WI38 (cell line): ENCODE measurements at regions not wholly inside any gene's neighbourhood (a gene's known extent, or its start where the extent isn't known, plus 50 kb on each side); places are given as distances from the start of the nearest gene placed in this dataset.

Experiments used
- H3K4me3 ChIP-seq: 2 replicates; pipeline ENCODE4 v1.5.1; 2011; ENCODE audit warnings: low read depth, mild to moderate bottlenecking, control low read depth, low read length
- CTCF ChIP-seq: IDR thresholded peaks from 2 replicates; pipeline ENCODE4 v1.5.1; 2012; ENCODE audit warnings: low read depth, mild to moderate bottlenecking, control low read depth, low read length

- no peak for TF ChIP-seq CTCF
- no peak overlapping the region for H3K4me3 ChIP-seq
These were observed 58.2 kb upstream of the BET1 start for GRCh38 chr7:94062372-94062771.

- no peak overlapping the region for H3K4me3 ChIP-seq
- no peak for TF ChIP-seq CTCF
These were observed 60.5 kb upstream of the BET1 start for GRCh38 chr7:94064541-94065191.

- no peak for TF ChIP-seq CTCF
- H3K4me3 ChIP-seq = no peak overlapping the region
These were observed 62.9 kb upstream of the BET1 start for GRCh38 chr7:94067047-94067446.

- H3K4me3 ChIP-seq = no peak overlapping the region
- no peak for TF ChIP-seq CTCF
These were observed 63.4 kb upstream of the BET1 start for GRCh38 chr7:94067506-94067905.

GRCh38 chr7:94069162-94069739 is 65.1 kb upstream of the BET1 start:
- TF ChIP-seq CTCF = no peak
- no peak overlapping the region for H3K4me3 ChIP-seq

DNA sequence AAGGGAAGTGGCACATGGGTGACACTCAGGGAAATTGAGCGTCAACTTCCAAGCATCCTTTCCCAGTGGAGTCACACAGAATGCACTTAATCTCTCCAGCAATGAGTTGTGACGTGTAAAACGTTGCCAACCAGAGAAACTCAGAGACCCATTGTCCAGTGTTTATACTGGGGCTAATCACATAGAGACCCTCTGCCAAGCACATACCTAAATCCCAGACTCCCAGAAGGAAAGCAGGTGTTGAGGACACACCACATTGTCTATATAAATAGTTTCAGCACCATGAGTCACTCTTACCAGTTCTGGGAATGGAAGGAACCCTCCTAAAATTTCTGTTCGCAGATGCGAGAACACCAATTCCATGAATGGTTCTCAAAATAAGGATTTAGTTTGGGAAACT is 76.4 kb upstream of the BET1 start:
- TF ChIP-seq CTCF = no peak
- H3K4me3 ChIP-seq = no peak overlapping the region

DNA sequence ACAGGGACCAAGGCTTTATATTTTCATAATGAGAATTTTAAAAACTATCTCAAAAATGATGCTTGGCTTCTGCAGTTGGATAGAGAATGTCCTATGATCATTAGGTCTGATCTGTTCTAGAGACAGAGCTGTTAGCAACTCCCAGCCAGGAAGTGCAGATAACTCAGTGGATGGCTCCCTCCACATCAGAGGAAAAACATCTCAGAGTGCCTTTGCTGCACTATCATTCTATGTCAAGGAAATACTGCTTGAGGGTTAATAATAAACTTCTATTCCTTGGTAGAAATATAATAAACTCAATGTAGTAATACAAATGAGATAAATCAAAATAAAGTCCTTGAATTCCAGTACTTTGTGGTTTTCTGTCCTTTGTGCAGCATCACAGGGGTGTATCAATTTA is 78.0 kb upstream of the BET1 start:
- H3K4me3 ChIP-seq = no peak overlapping the region
- no peak for TF ChIP-seq CTCF
